SK-N-SH treated with all-trans-retinoic acid at 6 μM for 48 hours (cell line): ENCODE measurements at regions not wholly inside any gene's neighbourhood (a gene's known extent, or its start where the extent isn't known, plus 50 kb on each side); places are given as distances from the start of the nearest gene placed in this dataset.

Experiments used
- ATAC-seq: fragments of 200-7000 bp; cut with Tn5 transposase; 3 replicates; pipeline ENCODE4 v1.9.1; 2020; ENCODE audit warnings: mild to moderate bottlenecking, moderate library complexity
- BACH2 ChIP-seq: fragments of 250-450 bp; sonication (Bioruptor Pico); IDR thresholded peaks from 2 replicates; pipeline ENCODE4 v1.9.0; 2021; ENCODE audit warnings: mild to moderate bottlenecking, borderline replicate concordance
- CSDC2 ChIP-seq: fragments of 250-450 bp; sonication (Bioruptor Pico); IDR thresholded peaks from 2 replicates; pipeline ENCODE4 v1.5.0; 2020; ENCODE audit warnings: mild to moderate bottlenecking, moderate library complexity
- ESRRG ChIP-seq: fragments of 250-450 bp; sonication (Bioruptor Pico); IDR thresholded peaks from 2 replicates; pipeline ENCODE4 v1.6.1; 2021; ENCODE audit warnings: mild to moderate bottlenecking
- GLIS3 ChIP-seq: fragments of 250-450 bp; sonication (Bioruptor Pico); IDR thresholded peaks from 2 replicates; pipeline ENCODE4 v1.5.0; 2020; ENCODE audit warnings: mild to moderate bottlenecking, moderate library complexity
- ISL1 ChIP-seq: fragments of 250-450 bp; sonication (Bioruptor Pico); IDR thresholded peaks from 2 replicates; pipeline ENCODE4 v2.1.2; 2022; ENCODE audit warnings: mild to moderate bottlenecking, moderate library complexity
- OSR1 ChIP-seq: fragments of 250-450 bp; sonication (Bioruptor Pico); IDR thresholded peaks from 2 replicates; pipeline ENCODE4 v1.8.0; 2022; ENCODE audit warnings: moderate library complexity, mild to moderate bottlenecking, inconsistent platforms
- PPARA ChIP-seq: fragments of 250-450 bp; sonication (Bioruptor Pico); IDR thresholded peaks from 2 replicates; pipeline ENCODE4 v1.5.0; 2020; ENCODE audit warnings: mild to moderate bottlenecking, borderline replicate concordance
- SNAI2 ChIP-seq: fragments of 250-450 bp; sonication (Bioruptor Pico); IDR thresholded peaks from 2 replicates; pipeline ENCODE4 v1.5.0; 2020; ENCODE audit warnings: mild to moderate bottlenecking, moderate library complexity
- TCF4 ChIP-seq: fragments of 250-450 bp; sonication (Bioruptor Pico); IDR thresholded peaks from 2 replicates; pipeline ENCODE4 v1.8.0; 2021; ENCODE audit warnings: mild to moderate bottlenecking, moderate library complexity, borderline replicate concordance
- TOX ChIP-seq: fragments of 250-450 bp; sonication (Bioruptor Pico); IDR thresholded peaks from 2 replicates; pipeline ENCODE4 v1.8.0; 2021; ENCODE audit warnings: mild to moderate bottlenecking, moderate library complexity, borderline replicate concordance
- ZC3H10 ChIP-seq: fragments of 250-450 bp; sonication (Bioruptor Pico); IDR thresholded peaks from 2 replicates; pipeline ENCODE4 v1.5.1; 2021; ENCODE audit warnings: mild to moderate bottlenecking, moderate library complexity
- ZFP3 ChIP-seq: fragments of 250-450 bp; sonication (Bioruptor Pico); IDR thresholded peaks from 2 replicates; pipeline ENCODE4 v1.5.0; 2020; ENCODE audit warnings: mild to moderate bottlenecking, moderate library complexity
- ZFP30 ChIP-seq: fragments of 450-650 bp; formaldehyde crosslinking; IDR thresholded peaks from 2 replicates; pipeline ENCODE4 v1.5.0; 2022; ENCODE audit warnings: mild to moderate bottlenecking, moderate library complexity
- ZNF565 ChIP-seq: fragments of 450-650 bp; formaldehyde crosslinking; conservative IDR thresholded peaks from 2 replicates; pipeline ENCODE4 v1.5.0; 2020; ENCODE audit warnings: low read depth, mild to moderate bottlenecking, moderate library complexity
- ZNF8 ChIP-seq: fragments of 450-650 bp; formaldehyde crosslinking; IDR thresholded peaks from 2 replicates; pipeline ENCODE4 v1.5.0; 2020; ENCODE audit warnings: mild to moderate bottlenecking, moderate library complexity
- TF ChIP-seq, protein P1 (sequence below): fragments of 250-450 bp; sonication (Bioruptor Pico); IDR thresholded peaks from 2 replicates; pipeline ENCODE4 v1.8.0; 2020; ENCODE audit warnings: mild to moderate bottlenecking, moderate library complexity, borderline replicate concordance
- TF ChIP-seq, protein P2 (sequence below): fragments of 250-450 bp; sonication (Bioruptor Pico); IDR thresholded peaks from 2 replicates; pipeline ENCODE4 v1.5.1; 2021; ENCODE audit warnings: mild to moderate bottlenecking, moderate library complexity
- TF ChIP-seq, protein P3 (sequence below): fragments of 250-450 bp; sonication (Bioruptor Pico); IDR thresholded peaks from 2 replicates; pipeline ENCODE4 v1.5.0; 2020; ENCODE audit warnings: mild to moderate bottlenecking, moderate library complexity
- TF ChIP-seq, protein P4 (sequence below): fragments of 250-450 bp; sonication (Bioruptor Pico); IDR thresholded peaks from 2 replicates; pipeline ENCODE4 v1.5.1; 2020; ENCODE audit warnings: low read depth, mild to moderate bottlenecking, moderate library complexity
- TF ChIP-seq, protein P5 (sequence below): fragments of 250-450 bp; sonication (Bioruptor Pico); IDR thresholded peaks from 2 replicates; pipeline ENCODE4 v1.8.0; 2021; ENCODE audit warnings: low read depth, mild to moderate bottlenecking, moderate library complexity, borderline replicate concordance

DNA sequence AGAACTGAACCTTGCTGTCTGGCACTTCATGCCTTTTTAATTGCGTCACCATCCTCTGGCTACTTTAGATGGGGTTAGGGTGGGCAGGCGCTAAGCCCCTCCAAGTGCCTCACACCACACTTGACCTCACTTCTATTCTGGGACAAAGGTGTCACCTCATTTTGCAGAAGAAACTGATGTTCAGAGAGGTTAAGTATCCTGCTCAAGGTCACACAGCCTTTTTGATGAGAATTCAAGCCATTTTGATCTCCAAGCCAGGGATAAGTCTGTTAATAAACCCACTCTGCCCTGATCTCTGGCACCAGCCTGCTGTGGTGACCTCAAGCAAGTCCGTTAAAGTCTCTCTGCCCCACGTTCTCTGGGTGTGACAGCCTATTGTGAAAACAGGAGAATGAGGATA, 58.8 kb upstream of the PRR23C start (continued):
- no peak for TF ChIP-seq ZNF8 (CRISPR knock-in tag)
- no peak for TF ChIP-seq ZFP30
- TF ChIP-seq ZC3H10 (CRISPR knock-in tag) = no peak

DNA sequence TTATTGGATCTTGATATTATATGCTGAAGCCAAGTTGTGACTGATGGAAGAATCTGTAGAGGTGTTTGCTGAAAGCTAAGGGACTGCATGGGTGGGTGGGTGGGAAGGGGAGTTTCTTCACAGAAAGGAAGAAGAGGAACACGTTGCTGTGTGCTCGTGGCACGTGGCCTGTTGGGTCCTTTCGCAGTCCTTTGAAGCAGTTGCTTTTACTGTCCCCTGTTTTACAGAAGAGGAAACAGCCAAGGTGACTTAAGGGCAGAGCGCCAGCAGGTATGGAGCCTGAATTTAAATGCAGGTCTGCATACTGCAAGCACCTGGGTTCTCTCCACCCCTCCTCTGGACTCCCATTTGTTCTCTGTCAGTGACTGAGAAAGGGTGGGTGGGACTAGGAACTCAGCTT, 59.4 kb upstream of the PRR23C start:
- no peak for ATAC-seq
- TF ChIP-seq ZFP3 (no peak), GLIS3 (CRISPR knock-in tag) (no peak), ZFP30 (no peak), ZNF565 (CRISPR knock-in tag) (no peak), CSDC2 (CRISPR knock-in tag) (no peak), SNAI2 (CRISPR knock-in tag) (no peak), ZNF8 (CRISPR knock-in tag) (no peak), ZC3H10 (CRISPR knock-in tag) (no peak), BACH2 (no peak), OSR1 (CRISPR knock-in tag) (no peak), TCF4 (CRISPR knock-in tag) (no peak), TOX (CRISPR knock-in tag) (no peak)
- TF ChIP-seq, protein P1, sequence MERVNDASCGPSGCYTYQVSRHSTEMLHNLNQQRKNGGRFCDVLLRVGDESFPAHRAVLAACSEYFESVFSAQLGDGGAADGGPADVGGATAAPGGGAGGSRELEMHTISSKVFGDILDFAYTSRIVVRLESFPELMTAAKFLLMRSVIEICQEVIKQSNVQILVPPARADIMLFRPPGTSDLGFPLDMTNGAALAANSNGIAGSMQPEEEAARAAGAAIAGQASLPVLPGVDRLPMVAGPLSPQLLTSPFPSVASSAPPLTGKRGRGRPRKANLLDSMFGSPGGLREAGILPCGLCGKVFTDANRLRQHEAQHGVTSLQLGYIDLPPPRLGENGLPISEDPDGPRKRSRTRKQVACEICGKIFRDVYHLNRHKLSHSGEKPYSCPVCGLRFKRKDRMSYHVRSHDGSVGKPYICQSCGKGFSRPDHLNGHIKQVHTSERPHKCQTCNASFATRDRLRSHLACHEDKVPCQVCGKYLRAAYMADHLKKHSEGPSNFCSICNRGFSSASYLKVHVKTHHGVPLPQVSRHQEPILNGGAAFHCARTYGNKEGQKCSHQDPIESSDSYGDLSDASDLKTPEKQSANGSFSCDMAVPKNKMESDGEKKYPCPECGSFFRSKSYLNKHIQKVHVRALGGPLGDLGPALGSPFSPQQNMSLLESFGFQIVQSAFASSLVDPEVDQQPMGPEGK = no peak
- TF ChIP-seq, protein P2, sequence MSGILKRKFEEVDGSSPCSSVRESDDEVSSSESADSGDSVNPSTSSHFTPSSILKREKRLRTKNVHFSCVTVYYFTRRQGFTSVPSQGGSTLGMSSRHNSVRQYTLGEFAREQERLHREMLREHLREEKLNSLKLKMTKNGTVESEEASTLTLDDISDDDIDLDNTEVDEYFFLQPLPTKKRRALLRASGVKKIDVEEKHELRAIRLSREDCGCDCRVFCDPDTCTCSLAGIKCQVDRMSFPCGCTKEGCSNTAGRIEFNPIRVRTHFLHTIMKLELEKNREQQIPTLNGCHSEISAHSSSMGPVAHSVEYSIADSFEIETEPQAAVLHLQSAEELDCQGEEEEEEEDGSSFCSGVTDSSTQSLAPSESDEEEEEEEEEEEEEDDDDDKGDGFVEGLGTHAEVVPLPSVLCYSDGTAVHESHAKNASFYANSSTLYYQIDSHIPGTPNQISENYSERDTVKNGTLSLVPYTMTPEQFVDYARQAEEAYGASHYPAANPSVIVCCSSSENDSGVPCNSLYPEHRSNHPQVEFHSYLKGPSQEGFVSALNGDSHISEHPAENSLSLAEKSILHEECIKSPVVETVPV (CRISPR knock-in tag) = no peak
- TF ChIP-seq, protein P3, sequence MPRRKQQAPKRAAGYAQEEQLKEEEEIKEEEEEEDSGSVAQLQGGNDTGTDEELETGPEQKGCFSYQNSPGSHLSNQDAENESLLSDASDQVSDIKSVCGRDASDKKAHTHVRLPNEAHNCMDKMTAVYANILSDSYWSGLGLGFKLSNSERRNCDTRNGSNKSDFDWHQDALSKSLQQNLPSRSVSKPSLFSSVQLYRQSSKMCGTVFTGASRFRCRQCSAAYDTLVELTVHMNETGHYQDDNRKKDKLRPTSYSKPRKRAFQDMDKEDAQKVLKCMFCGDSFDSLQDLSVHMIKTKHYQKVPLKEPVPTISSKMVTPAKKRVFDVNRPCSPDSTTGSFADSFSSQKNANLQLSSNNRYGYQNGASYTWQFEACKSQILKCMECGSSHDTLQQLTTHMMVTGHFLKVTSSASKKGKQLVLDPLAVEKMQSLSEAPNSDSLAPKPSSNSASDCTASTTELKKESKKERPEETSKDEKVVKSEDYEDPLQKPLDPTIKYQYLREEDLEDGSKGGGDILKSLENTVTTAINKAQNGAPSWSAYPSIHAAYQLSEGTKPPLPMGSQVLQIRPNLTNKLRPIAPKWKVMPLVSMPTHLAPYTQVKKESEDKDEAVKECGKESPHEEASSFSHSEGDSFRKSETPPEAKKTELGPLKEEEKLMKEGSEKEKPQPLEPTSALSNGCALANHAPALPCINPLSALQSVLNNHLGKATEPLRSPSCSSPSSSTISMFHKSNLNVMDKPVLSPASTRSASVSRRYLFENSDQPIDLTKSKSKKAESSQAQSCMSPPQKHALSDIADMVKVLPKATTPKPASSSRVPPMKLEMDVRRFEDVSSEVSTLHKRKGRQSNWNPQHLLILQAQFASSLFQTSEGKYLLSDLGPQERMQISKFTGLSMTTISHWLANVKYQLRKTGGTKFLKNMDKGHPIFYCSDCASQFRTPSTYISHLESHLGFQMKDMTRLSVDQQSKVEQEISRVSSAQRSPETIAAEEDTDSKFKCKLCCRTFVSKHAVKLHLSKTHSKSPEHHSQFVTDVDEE (CRISPR knock-in tag) = no peak
- TF ChIP-seq, protein P4, sequence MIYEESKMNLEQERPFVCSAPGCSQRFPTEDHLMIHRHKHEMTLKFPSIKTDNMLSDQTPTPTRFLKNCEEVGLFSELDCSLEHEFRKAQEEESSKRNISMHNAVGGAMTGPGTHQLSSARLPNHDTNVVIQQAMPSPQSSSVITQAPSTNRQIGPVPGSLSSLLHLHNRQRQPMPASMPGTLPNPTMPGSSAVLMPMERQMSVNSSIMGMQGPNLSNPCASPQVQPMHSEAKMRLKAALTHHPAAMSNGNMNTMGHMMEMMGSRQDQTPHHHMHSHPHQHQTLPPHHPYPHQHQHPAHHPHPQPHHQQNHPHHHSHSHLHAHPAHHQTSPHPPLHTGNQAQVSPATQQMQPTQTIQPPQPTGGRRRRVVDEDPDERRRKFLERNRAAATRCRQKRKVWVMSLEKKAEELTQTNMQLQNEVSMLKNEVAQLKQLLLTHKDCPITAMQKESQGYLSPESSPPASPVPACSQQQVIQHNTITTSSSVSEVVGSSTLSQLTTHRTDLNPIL (CRISPR knock-in tag) = no peak
- TF ChIP-seq, protein P5, sequence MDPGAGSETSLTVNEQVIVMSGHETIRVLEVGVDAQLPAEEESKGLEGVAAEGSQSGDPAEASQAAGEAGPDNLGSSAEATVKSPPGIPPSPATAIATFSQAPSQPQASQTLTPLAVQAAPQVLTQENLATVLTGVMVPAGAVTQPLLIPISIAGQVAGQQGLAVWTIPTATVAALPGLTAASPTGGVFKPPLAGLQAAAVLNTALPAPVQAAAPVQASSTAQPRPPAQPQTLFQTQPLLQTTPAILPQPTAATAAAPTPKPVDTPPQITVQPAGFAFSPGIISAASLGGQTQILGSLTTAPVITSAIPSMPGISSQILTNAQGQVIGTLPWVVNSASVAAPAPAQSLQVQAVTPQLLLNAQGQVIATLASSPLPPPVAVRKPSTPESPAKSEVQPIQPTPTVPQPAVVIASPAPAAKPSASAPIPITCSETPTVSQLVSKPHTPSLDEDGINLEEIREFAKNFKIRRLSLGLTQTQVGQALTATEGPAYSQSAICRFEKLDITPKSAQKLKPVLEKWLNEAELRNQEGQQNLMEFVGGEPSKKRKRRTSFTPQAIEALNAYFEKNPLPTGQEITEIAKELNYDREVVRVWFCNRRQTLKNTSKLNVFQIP (CRISPR knock-in tag) = no peak

DNA sequence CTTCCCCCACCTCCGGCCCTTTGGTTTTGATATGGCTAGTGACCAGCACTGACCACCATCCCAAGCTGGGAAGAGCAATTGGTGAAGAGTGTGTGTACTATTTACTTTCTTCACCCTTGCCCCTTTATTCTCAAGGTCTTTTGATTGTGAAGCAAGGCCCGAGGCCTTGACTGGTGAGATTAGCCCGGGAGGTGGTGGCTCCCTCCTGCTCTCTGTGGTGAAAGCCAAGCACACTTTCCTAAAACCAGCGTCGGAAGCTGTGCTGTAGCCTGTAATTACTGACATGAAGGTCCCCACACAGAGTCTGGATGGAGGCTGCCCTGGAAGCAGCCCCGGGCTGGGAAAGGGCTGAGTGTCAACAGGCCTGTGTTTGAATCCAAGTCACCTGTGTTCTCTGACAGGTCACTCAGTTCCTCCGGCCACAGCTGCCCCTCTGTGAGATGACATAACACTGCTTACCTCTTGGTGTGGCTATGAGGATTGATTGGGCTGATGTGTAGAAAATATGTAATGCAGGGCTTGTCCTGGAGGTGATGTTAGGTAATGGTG, 60.5 kb upstream of the PRR23C start:
- TF ChIP-seq, protein P1 = no peak
- TF ChIP-seq ZC3H10 (CRISPR knock-in tag) (no peak), ISL1 (CRISPR knock-in tag) (no peak), TCF4 (CRISPR knock-in tag) (no peak), GLIS3 (CRISPR knock-in tag) (no peak), ZNF565 (CRISPR knock-in tag) (no peak), PPARA (CRISPR knock-in tag) (no peak), ESRRG (no peak)
- TF ChIP-seq, protein P5 (CRISPR knock-in tag) = no peak
- no peak for ATAC-seq
